Upper lobe of left lung (tissue), 4 donors: ENCODE measurements at regions not wholly inside any gene's neighbourhood (a gene's known extent, or its start where the extent isn't known, plus 50 kb on each side); places are given as distances from the start of the nearest gene placed in this dataset.

Experiments used
- EP300 ChIP-seq, 4 donors: sonication (generic); formaldehyde crosslinking; IDR thresholded peaks; one replicate each; pipeline ENCODE4 v1.5.1; 2017; ENCODE audit warnings: antibody characterized with exemption in 4 of 4, control low read depth in 2 of 4
- POLR2A ChIP-seq, 4 donors: fragments of 450-650 bp; IDR thresholded peaks; one replicate each; pipeline ENCODE4 v1.5.1; 2016 to 2017; ENCODE audit warnings: antibody characterized with exemption in 4 of 4, mild to moderate bottlenecking in 2 of 4
- POLR2AphosphoS5 ChIP-seq, 2 donors: sonication (generic); formaldehyde crosslinking; IDR thresholded peaks; one replicate each; pipeline ENCODE4 v1.5.1; 2017; ENCODE audit warnings: antibody characterized with exemption in 2 of 2
- TF ChIP-seq, protein P1 (sequence below), 6 experiments: fragments of 450-650 bp in 4 of 6; fragments of 200-600 bp in 2 of 6; sonication (generic) in 2 of 6; IDR thresholded peaks; one replicate each; pipeline ENCODE4 v1.5.1; 2016 to 2019; ENCODE audit warnings: antibody characterized with exemption in 6 of 6

DNA sequence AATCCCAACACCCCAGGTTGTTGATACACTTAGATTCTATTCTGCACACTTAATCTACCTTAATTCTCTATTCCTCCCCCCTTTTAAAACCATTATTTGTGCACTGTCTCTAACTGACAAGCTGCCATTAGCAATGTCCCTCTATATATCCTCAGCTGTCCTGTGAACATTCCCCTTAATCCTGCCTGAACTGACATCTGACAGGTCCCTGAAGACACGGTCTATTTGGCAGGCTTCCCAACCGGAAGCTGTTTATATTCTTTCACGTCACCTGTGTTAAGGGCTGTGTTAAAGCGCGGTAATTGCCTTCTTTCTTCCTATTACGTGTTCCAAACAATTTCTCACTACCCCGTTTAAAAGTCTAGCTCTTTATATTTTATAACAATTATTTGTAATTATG is 277.3 kb downstream of the CDH9 start:
- TF ChIP-seq EP300 (IDR thresholded peaks at IDR 0.05) (no peak), POLR2A (IDR thresholded peaks at IDR 0.05) (no peak), POLR2AphosphoS5 (IDR thresholded peaks at IDR 0.05) (no peak)
- TF ChIP-seq, protein P1, sequence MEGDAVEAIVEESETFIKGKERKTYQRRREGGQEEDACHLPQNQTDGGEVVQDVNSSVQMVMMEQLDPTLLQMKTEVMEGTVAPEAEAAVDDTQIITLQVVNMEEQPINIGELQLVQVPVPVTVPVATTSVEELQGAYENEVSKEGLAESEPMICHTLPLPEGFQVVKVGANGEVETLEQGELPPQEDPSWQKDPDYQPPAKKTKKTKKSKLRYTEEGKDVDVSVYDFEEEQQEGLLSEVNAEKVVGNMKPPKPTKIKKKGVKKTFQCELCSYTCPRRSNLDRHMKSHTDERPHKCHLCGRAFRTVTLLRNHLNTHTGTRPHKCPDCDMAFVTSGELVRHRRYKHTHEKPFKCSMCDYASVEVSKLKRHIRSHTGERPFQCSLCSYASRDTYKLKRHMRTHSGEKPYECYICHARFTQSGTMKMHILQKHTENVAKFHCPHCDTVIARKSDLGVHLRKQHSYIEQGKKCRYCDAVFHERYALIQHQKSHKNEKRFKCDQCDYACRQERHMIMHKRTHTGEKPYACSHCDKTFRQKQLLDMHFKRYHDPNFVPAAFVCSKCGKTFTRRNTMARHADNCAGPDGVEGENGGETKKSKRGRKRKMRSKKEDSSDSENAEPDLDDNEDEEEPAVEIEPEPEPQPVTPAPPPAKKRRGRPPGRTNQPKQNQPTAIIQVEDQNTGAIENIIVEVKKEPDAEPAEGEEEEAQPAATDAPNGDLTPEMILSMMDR (IDR thresholded peaks at IDR 0.05): no peak
